ENCODE measurements at regions not wholly inside any gene's neighbourhood (a gene's known extent, or its start where the extent isn't known, plus 50 kb on each side); places are given as distances from the start of the nearest gene placed in this dataset.
"Not testable (repeated sequence)": the region's sequence is repeated elsewhere in the genome, so short reads cannot be mapped to it uniquely, and the experiment has no call there.

- H3K36me3 ChIP-seq (ENCODE audit: control insufficient read depth, insufficient read depth, low read length); H3K4me3 ChIP-seq (ENCODE audit: low read depth, low read length); H3K9me3 ChIP-seq (ENCODE audit: control insufficient read depth, insufficient read depth, low read length); H3K27me3 ChIP-seq (ENCODE audit: control insufficient read depth, insufficient read depth, low read length); H3K27ac ChIP-seq (ENCODE audit: low read depth, low read length); H3K9ac ChIP-seq (ENCODE audit: low read depth, low read length); H3K4me1 ChIP-seq (ENCODE audit: control insufficient read depth, insufficient read depth, low read length): not testable (repeated sequence)
Observed at GRCh38 chr9:41787951-41788350, 341.3 kb downstream of the CNTNAP3B start.

GRCh38 chr9:41787270-41787669 is 342.0 kb downstream of the CNTNAP3B start:
- not testable (repeated sequence) for H3K4me3 ChIP-seq (ENCODE audit: low read depth, low read length); H3K27ac ChIP-seq (ENCODE audit: low read depth, low read length); H3K9me3 ChIP-seq (ENCODE audit: control insufficient read depth, insufficient read depth, low read length); H3K27me3 ChIP-seq (ENCODE audit: control insufficient read depth, insufficient read depth, low read length); H3K4me1 ChIP-seq (ENCODE audit: control insufficient read depth, insufficient read depth, low read length); H3K9ac ChIP-seq (ENCODE audit: low read depth, low read length); H3K36me3 ChIP-seq (ENCODE audit: control insufficient read depth, insufficient read depth, low read length)

GRCh38 chr9:41784006-41784405 is 345.2 kb downstream of the CNTNAP3B start:
- not testable (repeated sequence) for H3K36me3 ChIP-seq (ENCODE audit: control insufficient read depth, insufficient read depth, low read length); H3K27ac ChIP-seq (ENCODE audit: low read depth, low read length); H3K9me3 ChIP-seq (ENCODE audit: control insufficient read depth, insufficient read depth, low read length); H3K9ac ChIP-seq (ENCODE audit: low read depth, low read length); H3K4me1 ChIP-seq (ENCODE audit: control insufficient read depth, insufficient read depth, low read length); H3K4me3 ChIP-seq (ENCODE audit: low read depth, low read length); H3K27me3 ChIP-seq (ENCODE audit: control insufficient read depth, insufficient read depth, low read length)

- not testable (repeated sequence) for H3K9ac ChIP-seq (ENCODE audit: low read depth, low read length); H3K4me3 ChIP-seq (ENCODE audit: low read depth, low read length); H3K27me3 ChIP-seq (ENCODE audit: control insufficient read depth, insufficient read depth, low read length); H3K36me3 ChIP-seq (ENCODE audit: control insufficient read depth, insufficient read depth, low read length); H3K4me1 ChIP-seq (ENCODE audit: control insufficient read depth, insufficient read depth, low read length); H3K9me3 ChIP-seq (ENCODE audit: control insufficient read depth, insufficient read depth, low read length); H3K27ac ChIP-seq (ENCODE audit: low read depth, low read length)
Observed at GRCh38 chr9:41783070-41783810, 346.0 kb downstream of the CNTNAP3B start.

GRCh38 chr9:41781899-41782298 is 347.3 kb downstream of the CNTNAP3B start:
- H3K4me3 ChIP-seq (ENCODE audit: low read depth, low read length); H3K9me3 ChIP-seq (ENCODE audit: control insufficient read depth, insufficient read depth, low read length); H3K36me3 ChIP-seq (ENCODE audit: control insufficient read depth, insufficient read depth, low read length); H3K27me3 ChIP-seq (ENCODE audit: control insufficient read depth, insufficient read depth, low read length); H3K4me1 ChIP-seq (ENCODE audit: control insufficient read depth, insufficient read depth, low read length); H3K27ac ChIP-seq (ENCODE audit: low read depth, low read length); H3K9ac ChIP-seq (ENCODE audit: low read depth, low read length): not testable (repeated sequence)

GRCh38 chr9:41779897-41780406 is 349.3 kb downstream of the CNTNAP3B start:
- H3K36me3 ChIP-seq (ENCODE audit: control insufficient read depth, insufficient read depth, low read length); H3K27ac ChIP-seq (ENCODE audit: low read depth, low read length); H3K27me3 ChIP-seq (ENCODE audit: control insufficient read depth, insufficient read depth, low read length); H3K9me3 ChIP-seq (ENCODE audit: control insufficient read depth, insufficient read depth, low read length); H3K9ac ChIP-seq (ENCODE audit: low read depth, low read length); H3K4me1 ChIP-seq (ENCODE audit: control insufficient read depth, insufficient read depth, low read length); H3K4me3 ChIP-seq (ENCODE audit: low read depth, low read length): not testable (repeated sequence)

- H3K27me3 ChIP-seq (ENCODE audit: control insufficient read depth, insufficient read depth, low read length) = not testable (repeated sequence)
Observed at GRCh38 chr9:41779192-41779591, 350.0 kb downstream of the CNTNAP3B start.

GRCh38 chr9:41778535-41779071 is 350.6 kb downstream of the CNTNAP3B start:
- H3K4me1 ChIP-seq (ENCODE audit: control insufficient read depth, insufficient read depth, low read length); H3K9me3 ChIP-seq (ENCODE audit: control insufficient read depth, insufficient read depth, low read length); H3K36me3 ChIP-seq (ENCODE audit: control insufficient read depth, insufficient read depth, low read length); H3K9ac ChIP-seq (ENCODE audit: low read depth, low read length); H3K27me3 ChIP-seq (ENCODE audit: control insufficient read depth, insufficient read depth, low read length); H3K4me3 ChIP-seq (ENCODE audit: low read depth, low read length); H3K27ac ChIP-seq (ENCODE audit: low read depth, low read length): not testable (repeated sequence)

More at GRCh38 chr9:41779192-41779591, 350.0 kb downstream of the CNTNAP3B start:
- not testable (repeated sequence) for H3K27ac ChIP-seq (ENCODE audit: low read depth, low read length); H3K36me3 ChIP-seq (ENCODE audit: control insufficient read depth, insufficient read depth, low read length); H3K9ac ChIP-seq (ENCODE audit: low read depth, low read length); H3K9me3 ChIP-seq (ENCODE audit: control insufficient read depth, insufficient read depth, low read length); H3K4me3 ChIP-seq (ENCODE audit: low read depth, low read length); H3K4me1 ChIP-seq (ENCODE audit: control insufficient read depth, insufficient read depth, low read length)

GRCh38 chr9:41777536-41777935 is 351.7 kb downstream of the CNTNAP3B start:
- H3K4me1 ChIP-seq (ENCODE audit: control insufficient read depth, insufficient read depth, low read length); H3K27me3 ChIP-seq (ENCODE audit: control insufficient read depth, insufficient read depth, low read length); H3K9ac ChIP-seq (ENCODE audit: low read depth, low read length); H3K9me3 ChIP-seq (ENCODE audit: control insufficient read depth, insufficient read depth, low read length); H3K36me3 ChIP-seq (ENCODE audit: control insufficient read depth, insufficient read depth, low read length); H3K27ac ChIP-seq (ENCODE audit: low read depth, low read length); H3K4me3 ChIP-seq (ENCODE audit: low read depth, low read length): not testable (repeated sequence)

- H3K4me3 ChIP-seq (ENCODE audit: low read depth, low read length); H3K9me3 ChIP-seq (ENCODE audit: control insufficient read depth, insufficient read depth, low read length); H3K36me3 ChIP-seq (ENCODE audit: control insufficient read depth, insufficient read depth, low read length); H3K4me1 ChIP-seq (ENCODE audit: control insufficient read depth, insufficient read depth, low read length); H3K27ac ChIP-seq (ENCODE audit: low read depth, low read length); H3K9ac ChIP-seq (ENCODE audit: low read depth, low read length); H3K27me3 ChIP-seq (ENCODE audit: control insufficient read depth, insufficient read depth, low read length): not testable (repeated sequence)
Observed at GRCh38 chr9:41772541-41772940, 356.7 kb downstream of the CNTNAP3B start.

GRCh38 chr9:41771693-41772092 is 357.5 kb downstream of the CNTNAP3B start:
- H3K9ac ChIP-seq (ENCODE audit: low read depth, low read length); H3K9me3 ChIP-seq (ENCODE audit: control insufficient read depth, insufficient read depth, low read length); H3K27ac ChIP-seq (ENCODE audit: low read depth, low read length); H3K4me3 ChIP-seq (ENCODE audit: low read depth, low read length); H3K4me1 ChIP-seq (ENCODE audit: control insufficient read depth, insufficient read depth, low read length); H3K36me3 ChIP-seq (ENCODE audit: control insufficient read depth, insufficient read depth, low read length); H3K27me3 ChIP-seq (ENCODE audit: control insufficient read depth, insufficient read depth, low read length): not testable (repeated sequence)
